Epithelial cell of proximal tubule (primary cell): ENCODE measurements at regions not wholly inside any gene's neighbourhood (a gene's known extent, or its start where the extent isn't known, plus 50 kb on each side); places are given as distances from the start of the nearest gene placed in this dataset.
A peak's percentile ranks its signal among the peaks of the same experiment; 100 is the strongest.
"Not testable (repeated sequence)": the region's sequence is repeated elsewhere in the genome, so short reads cannot be mapped to it uniquely, and the experiment has no call there.

ENCODE experiments used
- DNase-seq: peaks from one replicate; pipeline ENCODE4 v3.0.0-alpha.2; 2011; ENCODE audit warnings: low read depth
- H3K4me3 ChIP-seq: 2 replicates; pipeline ENCODE4 v1.5.1; 2011; ENCODE audit warnings: low read depth, mild to moderate bottlenecking, low read length
- CTCF ChIP-seq: conservative IDR thresholded peaks from 2 replicates; pipeline ENCODE4 v1.5.1; 2012; ENCODE audit warnings: low read depth, mild to moderate bottlenecking, low read length

- no peak for TF ChIP-seq CTCF
- DNase-seq = peak; percentile 63
- no peak overlapping the region for H3K4me3 ChIP-seq
Observed at GRCh38 chr3:173225351-173225750, 84.3 kb upstream of the SPATA16 start.

GRCh38 chr3:173221010-173221409 lies 80.0 kb upstream of the SPATA16 start:
- no peak for DNase-seq
- TF ChIP-seq CTCF = peak; percentile 75

GRCh38 chr3:173217127-173217526 lies 76.1 kb upstream of the SPATA16 start:
- H3K4me3 ChIP-seq = no peak overlapping the region
- DNase-seq = no peak
- no peak for TF ChIP-seq CTCF

More at GRCh38 chr3:173221010-173221409, 80.0 kb upstream of the SPATA16 start:
- H3K4me3 ChIP-seq = no peak overlapping the region

- H3K4me3 ChIP-seq = no peak overlapping the region
- TF ChIP-seq CTCF = no peak
- DNase-seq = no peak
Observed at GRCh38 chr3:173216063-173216462, 75.0 kb upstream of the SPATA16 start.

GRCh38 chr3:173214576-173214975 lies 73.5 kb upstream of the SPATA16 start:
- TF ChIP-seq CTCF = no peak
- no peak for DNase-seq
- H3K4me3 ChIP-seq = no peak overlapping the region

- DNase-seq = no peak
- TF ChIP-seq CTCF = no peak
- H3K4me3 ChIP-seq = no peak overlapping the region
Observed at GRCh38 chr3:173199568-173199967, 58.5 kb upstream of the SPATA16 start.

GRCh38 chr3:173194868-173195267 lies 53.8 kb upstream of the SPATA16 start:
- not testable (repeated sequence) for DNase-seq, H3K4me3 ChIP-seq

- peak; percentile 50 for DNase-seq
- no peak for TF ChIP-seq CTCF
Observed at GRCh38 chr3:173191611-173192010, 50.6 kb upstream of the SPATA16 start.

More at GRCh38 chr3:173191611-173192010, 50.6 kb upstream of the SPATA16 start:
- no peak overlapping the region for H3K4me3 ChIP-seq
